CD4-positive, alpha-beta T cell treated with Interleukin-4 for 1 hour (primary cell): ENCODE measurements at regions not wholly inside any gene's neighbourhood (a gene's known extent, or its start where the extent isn't known, plus 50 kb on each side); places are given as distances from the start of the nearest gene placed in this dataset.
"Not testable (repeated sequence)": the region's sequence is repeated elsewhere in the genome, so short reads cannot be mapped to it uniquely, and the experiment has no call there.

ENCODE experiments used
- DNase-seq, 2 donors: peaks; one replicate each; pipeline ENCODE4 v3.0.0-alpha.2; 2020 to 2022

DNA sequence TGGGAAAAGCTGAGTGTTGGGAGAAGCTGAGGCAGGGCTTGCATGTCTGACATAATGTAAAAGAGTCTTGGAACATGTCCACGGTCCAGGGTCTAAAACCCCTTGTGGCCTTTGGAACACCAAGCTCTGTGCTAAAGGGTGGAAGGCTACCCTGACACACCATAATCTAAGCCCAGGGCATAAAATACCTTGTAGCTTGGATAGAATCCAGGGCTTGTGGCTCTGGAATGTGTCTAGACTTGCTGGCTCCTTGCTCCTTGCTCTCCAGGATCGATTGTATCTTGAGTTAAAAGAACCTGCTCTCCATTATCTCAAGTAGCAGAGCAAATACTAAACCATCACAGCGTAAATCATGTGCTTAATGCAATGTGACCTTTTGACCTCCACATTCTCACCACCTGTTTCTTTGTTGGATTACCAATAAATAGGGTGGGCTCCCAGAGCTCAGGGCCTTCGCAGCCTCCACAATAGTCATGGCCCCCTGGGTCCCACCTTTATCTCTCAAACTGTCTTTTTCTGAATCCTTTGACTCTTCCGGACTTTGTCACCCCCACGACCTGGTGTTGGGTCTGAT lies 232.6 kb upstream of the CHORDC1 start:
- DNase-seq = not testable (repeated sequence)

DNA sequence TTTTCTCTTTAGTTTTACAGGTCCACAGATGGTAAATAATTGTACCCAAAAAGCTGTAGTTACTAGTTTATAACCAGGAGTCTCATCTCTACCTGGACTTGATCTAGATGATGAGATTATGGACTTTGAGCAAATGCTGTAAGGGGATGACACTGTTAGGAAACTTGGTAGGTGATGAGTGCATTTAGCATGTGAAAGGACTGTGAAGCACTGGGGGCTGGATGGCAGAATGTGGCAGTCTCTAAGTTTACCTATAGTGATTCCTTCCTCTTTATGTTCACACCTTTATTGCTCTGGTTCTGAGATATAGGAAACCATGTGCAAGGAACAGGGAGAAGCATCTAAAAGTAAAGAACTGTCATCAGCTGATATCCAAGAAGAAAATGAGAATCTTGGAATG lies 230.7 kb upstream of the CHORDC1 start:
- DNase-seq = no peak

DNA sequence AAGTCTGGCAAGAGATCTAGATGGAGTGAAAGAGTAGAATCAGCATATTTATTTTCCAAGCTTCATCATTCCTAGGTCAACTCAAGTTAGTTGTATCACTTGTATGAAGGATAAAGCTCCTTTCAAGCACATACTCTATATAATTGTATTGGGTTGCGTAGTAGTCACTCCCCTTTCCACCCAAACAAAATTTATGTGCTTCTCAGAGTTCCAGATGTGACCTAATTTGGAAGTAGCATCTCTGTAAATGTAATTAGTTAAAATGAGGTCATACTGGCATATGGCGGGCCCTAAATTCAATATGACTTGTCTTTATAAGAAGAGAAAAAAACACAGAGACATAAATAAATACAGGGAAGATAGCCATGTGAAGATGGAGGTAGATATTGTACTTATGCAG lies 226.8 kb upstream of the CHORDC1 start:
- no peak for DNase-seq

DNA sequence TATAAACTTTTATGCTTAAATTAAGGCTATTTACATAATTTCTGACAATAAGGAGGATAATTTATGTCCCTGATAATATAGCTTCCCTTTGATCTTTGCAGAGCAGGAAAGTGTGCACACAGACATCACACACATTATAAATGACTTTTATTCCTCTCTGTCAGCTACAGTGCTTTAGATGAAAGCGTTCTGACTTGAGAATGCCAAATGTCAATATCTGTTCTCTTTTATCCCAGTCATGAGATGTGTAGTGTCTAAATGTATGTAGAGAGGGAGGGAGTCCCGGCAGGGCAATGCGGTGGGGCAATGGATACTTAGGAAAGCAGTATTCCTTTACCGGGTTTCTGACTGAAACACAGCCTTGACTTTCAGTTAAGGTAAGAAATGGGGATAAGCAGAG lies 225.4 kb upstream of the CHORDC1 start:
- DNase-seq = no peak

DNA sequence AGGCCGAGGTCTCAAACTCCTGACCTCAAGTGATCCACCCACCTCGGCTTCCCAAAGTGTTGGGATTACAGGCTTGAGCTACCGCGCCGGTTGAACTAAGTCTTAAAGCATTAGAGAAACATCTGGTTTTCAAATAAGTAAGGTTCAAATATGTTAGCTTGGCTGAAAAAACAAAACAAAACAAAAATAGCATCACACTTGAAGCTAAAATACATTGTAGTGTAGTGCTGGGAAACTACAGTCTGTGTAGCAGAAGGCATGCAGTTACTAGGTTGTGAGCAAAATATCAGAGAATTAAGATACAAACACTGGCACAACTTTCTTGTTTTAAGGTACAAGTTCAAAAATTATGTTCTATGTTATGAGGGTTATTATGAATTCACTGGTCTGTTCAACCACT lies 224.8 kb upstream of the CHORDC1 start:
- DNase-seq = no peak

DNA sequence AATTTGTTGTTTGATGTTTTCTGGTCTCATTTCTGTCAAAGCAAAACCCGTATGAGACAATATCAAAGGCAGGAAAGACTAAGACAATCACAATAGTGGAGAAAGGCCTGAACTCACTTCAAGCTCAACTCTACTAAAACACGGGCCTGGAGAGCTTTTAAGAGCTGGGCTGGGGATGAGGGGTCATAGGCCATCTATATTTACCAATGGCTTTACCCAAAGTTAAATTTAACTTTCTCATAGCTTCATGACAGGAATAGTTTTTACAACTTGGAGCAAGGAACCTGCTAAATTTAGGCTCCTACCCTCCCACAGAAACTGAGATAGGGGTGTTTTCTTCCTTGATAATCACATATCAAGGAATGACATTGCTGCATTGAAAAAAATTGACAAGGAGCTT lies 223.4 kb upstream of the CHORDC1 start:
- no peak for DNase-seq

DNA sequence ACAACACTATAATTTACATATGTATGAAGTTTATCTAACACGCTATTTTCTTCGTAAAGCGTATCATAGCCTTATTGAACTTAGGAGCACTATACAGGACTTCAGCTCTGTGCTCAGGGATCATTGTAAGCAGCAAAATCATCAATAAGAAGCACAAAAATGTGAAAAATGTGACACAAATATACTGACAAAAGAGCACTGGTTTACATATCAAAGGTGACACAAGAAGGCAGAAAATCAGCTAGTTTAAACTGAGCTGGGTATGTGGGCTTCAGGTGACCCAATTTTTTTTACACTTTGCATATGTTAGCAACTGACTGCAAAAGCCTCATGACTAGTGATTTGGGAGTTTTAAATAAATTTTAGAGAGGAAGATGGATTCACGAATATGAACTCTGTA lies 215.2 kb upstream of the CHORDC1 start:
- no peak for DNase-seq

DNA sequence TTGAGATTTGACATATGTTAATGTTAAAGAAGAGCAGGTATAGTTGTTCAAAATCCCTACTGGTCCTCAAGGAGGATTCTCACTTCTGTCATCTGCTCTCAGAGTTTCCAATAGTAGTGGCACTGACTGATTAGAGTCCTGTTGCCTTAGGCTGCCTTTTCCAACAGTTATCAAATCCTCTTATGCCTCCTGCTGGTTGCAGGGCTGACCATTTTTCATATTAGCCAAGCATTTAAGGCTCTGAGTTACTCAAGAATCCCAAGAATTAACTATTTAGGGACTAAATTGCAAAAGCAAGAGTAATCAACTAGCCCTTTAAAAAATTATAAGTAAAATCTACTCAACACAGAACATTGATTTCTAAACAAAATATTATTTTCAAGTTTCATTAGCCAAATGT lies 212.0 kb upstream of the CHORDC1 start:
- no peak for DNase-seq

DNA sequence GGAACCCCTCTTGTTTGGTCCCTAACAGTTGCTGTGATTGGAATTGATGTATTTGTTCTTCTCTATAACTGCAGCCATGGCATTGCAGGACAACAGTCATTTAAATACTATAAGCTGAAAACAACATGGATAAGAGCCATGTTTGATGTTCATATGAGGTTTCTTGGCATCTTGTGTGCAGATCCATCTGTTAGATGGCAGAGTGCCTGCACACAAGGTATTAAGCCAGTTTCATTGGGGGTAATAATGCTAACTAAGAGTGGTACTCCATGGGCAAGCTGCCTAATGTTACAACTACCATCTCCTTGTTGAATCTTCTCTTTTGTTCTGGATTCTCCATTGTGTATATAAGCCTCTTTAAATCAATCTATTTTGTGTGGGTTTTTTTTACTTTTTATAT lies 206.0 kb upstream of the CHORDC1 start:
- DNase-seq = no peak

DNA sequence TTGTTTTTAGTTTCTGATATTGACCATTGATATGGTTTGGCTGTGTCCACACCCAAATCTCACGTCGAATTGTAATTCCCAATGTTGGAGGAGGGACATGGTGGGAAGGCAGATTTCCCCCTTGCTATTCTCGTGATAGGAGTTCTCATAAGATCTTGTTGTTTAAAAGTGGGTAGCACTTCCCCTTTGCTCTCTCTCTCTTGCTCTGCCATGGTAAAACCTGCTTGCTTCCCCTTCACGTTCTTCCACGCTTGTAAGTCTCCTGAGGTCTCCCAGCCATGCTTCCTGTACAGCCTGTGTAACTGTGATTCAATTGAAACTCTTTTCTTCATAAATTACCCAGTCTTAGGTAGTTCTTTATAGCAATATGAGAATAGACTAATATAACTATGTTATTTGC lies 203.6 kb upstream of the CHORDC1 start:
- no peak for DNase-seq

DNA sequence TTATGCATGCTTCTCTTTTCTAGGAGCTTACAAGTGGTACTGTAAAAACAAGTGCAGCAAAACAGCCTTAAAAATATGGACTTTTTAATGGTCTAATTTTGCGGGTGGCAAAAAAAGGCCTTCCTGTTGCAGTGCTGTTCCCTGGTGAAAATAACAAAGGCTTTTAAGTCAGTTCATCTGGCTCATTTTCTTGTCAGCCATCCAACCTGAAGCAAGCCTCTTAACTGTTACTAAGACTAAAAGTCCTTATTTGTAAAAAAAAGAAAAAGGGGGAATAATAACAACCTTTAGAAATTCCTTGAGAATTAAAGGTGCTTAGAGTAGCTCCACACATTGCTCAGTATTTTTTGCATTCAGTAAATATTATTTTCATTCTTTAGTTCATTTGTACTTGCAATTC lies 200.5 kb upstream of the CHORDC1 start:
- DNase-seq = no peak

DNA sequence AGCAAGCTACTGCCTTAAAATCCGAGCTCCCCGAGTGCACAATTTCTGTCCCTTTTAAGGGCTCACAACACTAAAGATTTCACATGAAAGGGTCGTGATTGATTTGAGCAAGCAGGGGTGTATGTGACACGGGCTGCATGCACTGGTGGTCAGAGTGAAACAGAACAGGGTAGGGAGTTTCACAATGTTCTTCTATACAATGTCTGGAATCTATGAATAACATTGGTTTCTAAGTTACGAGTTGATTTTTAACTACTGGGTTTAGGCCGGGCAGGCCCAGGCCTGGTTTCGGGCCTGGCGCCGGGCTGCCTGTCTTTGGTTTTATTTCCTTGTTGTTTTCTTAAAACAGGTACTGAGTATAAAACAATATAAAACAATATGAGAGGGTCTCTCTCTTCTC lies 199.9 kb upstream of the CHORDC1 start:
- DNase-seq = not testable (repeated sequence)

DNA sequence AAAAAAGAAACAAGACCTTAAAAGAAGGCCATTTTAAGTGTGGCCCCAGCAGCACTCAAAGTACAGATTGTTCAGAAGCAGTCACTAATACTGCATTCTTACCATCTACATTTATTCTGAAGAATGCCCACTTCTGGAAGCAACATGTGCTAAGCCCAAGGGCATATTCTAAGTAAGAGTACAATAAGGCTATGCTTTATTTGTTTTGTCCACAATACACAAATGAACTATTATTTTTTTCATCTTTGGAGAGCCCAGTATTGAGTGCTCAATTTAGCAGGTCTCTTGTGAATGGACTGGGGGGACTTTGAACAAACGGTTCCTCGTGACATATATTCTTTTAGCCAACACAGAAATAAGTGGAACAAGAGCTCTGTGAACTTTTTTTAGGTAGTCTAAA lies 191.4 kb upstream of the CHORDC1 start:
- DNase-seq = no peak

DNA sequence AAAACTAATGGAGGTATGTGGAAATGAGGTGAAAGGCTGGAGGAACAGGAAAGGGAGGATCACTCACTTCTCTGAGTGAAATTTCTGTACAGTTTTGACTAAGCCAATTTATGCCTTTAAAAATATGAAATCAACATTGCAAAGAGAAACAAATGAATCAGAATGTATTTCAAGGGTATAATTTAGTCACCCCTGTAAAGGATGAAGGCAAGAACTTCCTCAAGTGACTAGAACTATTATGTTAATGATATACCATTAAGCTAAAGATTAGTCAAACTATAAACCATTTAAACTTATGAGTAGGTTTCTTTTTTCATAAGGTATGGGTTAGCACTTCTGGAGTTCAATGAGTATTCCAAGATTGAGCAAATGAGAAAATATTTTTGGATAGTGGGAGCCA lies 184.5 kb upstream of the CHORDC1 start:
- DNase-seq = no peak

DNA sequence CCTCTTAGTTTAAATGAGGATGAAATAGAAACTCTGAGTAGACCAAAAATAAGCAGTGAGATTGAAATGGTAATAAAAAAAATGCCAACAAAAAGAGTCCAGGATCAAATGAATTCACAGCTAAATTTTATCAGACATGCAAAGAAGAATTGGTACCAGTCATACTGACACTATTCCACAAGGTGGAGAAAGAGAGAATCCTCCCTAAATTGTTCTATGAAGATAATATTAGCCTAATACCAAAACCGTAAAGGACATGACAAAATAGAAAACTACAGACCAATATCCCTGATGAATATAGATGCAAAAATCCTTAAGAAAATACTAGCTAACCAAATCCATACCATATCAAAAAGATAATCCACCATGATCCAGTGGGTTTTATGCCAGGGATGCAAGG lies 169.8 kb upstream of the CHORDC1 start:
- no peak for DNase-seq

DNA sequence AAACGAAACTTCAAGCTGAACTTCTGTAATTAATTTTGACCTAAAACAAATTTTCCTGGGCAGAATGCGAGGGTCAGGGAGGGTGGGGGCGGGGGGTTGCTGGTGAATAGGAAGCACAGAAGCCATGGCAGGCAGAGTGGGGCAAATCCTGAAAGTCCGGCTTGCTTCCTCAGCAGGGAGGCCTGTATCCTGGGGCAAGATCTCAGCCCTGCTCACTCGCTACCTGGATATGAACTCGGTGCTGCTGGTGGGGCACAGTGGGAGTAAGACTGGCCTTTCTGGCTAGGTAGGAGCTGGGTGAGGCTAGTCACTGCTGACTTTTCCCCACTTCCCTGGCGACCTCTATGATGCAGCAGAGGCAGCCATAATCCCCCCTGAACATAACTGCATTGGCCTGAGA lies 168.9 kb upstream of the CHORDC1 start:
- DNase-seq = no peak

DNA sequence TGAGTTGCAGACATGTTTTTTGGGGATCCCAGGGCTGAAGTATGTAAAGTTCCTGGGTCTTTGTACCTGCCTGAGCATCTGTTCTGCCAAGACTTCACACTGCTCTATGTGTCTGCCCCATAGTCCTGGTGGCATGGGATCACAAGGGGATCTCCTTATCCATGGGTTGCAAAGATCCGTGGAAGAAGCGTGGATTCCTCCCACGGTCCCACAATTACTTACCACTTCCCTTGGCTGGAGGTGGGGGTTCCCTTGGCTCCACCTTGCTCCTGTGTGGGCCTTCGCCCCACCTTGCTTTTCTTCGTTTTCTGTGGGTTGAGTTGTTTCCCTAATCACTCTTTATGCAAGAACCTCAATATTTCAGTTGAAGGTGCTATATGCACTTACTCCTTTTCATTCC lies 157.4 kb upstream of the CHORDC1 start:
- DNase-seq = no peak

DNA sequence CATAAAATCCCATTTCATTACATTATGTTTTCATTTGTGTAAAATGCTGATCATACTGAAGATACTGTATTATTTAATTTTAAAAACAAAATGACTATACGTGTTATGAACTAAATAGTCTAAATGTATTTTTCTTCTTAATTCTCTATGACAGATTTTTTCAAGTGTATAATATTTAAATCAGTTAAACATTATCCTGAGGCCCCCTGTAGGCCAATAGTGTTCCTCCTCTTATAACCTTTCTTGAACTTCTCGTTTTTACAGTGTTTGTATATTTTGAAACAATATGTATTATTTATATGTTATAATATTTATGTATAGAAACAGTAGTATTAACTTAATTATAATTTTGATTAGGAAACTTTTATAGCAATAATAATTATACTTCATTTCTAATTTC lies 151.1 kb upstream of the CHORDC1 start:
- no peak for DNase-seq

DNA sequence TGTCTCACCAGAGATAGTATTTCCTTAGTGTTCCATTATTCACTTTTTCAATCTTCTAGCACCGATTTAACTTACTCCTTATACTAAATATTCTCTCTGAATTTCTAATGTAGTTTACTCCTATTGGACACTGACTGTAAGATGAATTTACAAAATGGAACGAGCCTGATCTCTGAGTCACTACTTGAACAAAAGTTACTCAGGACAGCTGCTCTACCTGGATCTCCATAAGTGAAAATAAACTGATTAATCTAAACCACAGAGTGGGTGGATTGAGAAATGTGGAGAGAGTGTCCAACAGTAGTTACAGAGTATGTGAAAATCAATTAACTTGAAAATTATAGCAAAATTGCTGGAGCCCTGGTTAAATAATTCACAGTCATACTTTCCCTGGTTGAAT lies 141.7 kb upstream of the CHORDC1 start:
- DNase-seq = no peak

DNA sequence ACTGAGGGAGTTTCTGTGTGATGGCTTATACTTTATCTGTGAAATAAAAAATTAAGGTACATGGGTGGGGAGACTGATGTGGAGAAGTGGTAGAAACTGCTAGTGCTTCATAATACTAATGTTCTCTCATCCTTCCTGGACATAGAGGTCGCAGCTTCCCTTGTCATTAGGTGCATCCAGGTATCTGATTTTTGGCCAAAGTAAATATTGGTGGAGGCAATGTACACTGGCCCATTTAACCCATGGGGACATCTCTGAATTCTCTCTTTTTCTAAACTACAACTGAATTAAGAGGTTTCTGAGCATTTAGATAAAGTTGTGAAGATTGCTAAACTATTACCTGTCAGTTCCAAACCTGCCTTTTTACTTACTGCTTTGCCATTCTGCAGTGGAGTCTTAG lies 140.9 kb upstream of the CHORDC1 start:
- no peak for DNase-seq

DNA sequence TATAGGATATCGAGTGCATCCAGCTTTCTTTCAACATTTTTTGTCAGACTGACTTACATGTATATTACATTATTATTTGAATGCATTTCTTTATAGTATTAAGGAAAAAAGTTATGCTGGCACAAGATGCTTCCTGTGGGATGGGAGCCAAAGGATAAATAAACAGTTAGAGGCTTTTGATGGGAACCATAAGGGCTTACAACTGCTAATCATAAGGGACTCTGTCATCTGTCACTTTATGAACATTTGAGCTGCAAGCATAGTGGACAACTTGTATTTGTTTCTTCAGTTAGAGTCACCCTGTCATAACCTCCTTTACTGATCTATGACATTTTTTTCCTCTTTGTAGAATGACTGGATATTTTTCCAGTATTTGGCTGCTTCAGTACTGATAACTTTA lies 132.4 kb upstream of the CHORDC1 start:
- DNase-seq = no peak

DNA sequence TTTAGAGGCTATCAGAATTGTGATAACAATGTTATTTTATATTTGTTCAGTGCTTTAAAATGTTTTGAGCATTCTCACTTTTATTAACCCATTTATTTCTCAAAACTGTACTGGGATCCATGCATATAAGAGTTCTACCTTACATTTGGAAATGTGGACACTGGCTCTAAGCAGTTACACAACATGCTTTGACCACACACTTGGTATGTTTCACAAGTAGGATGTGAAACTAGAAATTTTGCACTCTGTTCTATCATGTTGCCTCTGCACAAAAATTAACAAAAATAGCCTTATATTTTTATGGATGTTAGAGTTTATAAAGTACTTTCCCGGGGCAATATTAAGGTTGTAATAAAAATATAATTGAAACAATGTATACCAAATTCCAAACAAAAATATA lies 126.9 kb upstream of the CHORDC1 start:
- DNase-seq = no peak

DNA sequence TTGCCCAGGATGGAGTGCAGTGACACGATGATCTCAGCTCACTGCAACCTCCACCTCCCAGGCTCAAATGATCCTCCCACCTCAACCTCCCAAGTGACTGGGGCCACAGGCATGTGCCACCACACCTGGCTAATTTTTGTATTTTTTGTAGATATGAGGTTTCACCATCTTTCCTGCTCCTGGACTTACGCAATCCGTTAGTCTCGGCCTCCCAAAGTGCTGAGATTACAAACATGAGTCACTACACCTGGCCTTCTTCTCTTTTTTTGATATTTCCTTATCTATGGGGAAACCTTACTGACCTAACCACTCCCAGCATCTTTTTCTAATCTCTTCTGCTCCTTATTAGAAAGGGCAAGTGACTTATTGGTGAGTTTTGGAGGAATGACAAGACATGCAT lies 121.7 kb upstream of the CHORDC1 start:
- DNase-seq = no peak

DNA sequence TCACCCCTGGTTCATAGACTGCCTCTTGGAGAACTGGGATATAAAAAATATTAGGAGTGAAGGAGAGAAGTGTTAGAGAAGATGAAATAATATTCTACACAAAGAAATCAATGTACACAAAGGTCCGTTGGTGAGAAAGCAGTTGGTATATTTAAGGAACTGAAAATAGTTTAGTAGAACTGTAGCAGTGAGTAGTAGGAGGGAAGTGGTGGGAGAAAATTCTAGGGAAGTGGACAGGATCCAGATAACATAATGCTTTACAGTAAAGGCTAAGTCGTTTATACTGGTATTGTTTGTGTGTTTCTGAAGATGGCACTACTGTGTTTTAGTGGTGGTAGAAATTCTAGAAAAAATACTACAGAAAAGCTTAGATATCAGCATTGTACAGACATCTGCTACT lies 120.8 kb upstream of the CHORDC1 start:
- DNase-seq = no peak

DNA sequence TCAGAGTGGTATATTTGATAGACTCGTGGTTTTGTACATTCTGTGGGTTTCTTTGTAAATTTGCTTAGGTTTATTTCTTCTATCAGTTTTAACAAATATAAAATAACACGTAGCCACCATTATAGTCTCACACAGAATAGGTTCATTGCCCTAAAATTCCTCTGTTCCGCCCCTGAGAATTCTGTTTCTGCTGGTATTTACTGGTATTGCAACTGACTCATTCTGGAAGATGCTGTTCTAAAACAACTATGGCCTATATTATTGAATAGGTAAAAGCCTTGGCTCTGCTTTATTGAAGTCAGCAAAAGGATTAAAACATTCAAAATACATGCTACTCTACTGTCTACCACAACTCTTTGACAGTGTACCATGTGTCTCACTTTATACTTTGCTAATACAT lies 119.1 kb upstream of the CHORDC1 start:
- no peak for DNase-seq

DNA sequence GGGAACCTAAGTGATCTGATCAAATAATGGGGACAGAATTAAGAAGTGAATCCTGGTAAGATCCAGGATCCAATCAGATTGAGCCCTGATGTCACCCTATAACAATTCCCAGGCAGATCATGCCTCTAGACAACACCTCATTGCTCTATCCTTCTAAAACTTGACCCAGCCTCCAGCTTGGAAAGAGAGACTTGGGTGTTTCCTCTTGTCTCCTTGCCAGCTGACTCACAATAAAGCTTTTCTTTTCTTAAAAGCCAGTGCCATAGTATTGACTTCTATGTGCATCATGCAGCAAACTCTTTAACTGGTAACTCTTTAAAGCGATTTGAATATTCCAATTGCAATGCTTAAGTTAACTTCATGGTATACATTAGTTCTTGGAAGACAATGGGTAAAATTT lies 109.6 kb upstream of the CHORDC1 start:
- no peak for DNase-seq
